CD14-positive monocyte (primary cell): ENCODE measurements at regions not wholly inside any gene's neighbourhood (a gene's known extent, or its start where the extent isn't known, plus 50 kb on each side); places are given as distances from the start of the nearest gene placed in this dataset.

ENCODE experiments used
- DNase-seq, 3 donors: peaks; one replicate each; pipeline ENCODE4 v3.0.0-alpha.2; 2011 to 2022
- H2AFZ ChIP-seq: 2 replicates; pipeline ENCODE4 v1.6.0; 2012; ENCODE audit warnings: mild to moderate bottlenecking, low read depth, low read length, inconsistent platforms; ENCODE audit not compliant: insufficient read depth, poor library complexity, severe bottlenecking
- H3K27ac ChIP-seq, 2 donors: 1 replicate in 1 of 2; 2 replicates in 1 of 2; pipeline ENCODE4 v1.5.1; 2012 to 2013; ENCODE audit warnings: low read length in 2 of 2, control low read depth in 1 of 2, inconsistent platforms in 1 of 2, low read depth in 1 of 2, mild to moderate bottlenecking in 1 of 2
- H3K27me3 ChIP-seq, 2 donors: one replicate each; pipeline versions ENCODE4 v1.6.0 to v1.6.1; 2011 to 2013; ENCODE audit warnings: low read length in 2 of 2; ENCODE audit not compliant: control insufficient read depth in 2 of 2, insufficient read depth in 2 of 2
- H3K36me3 ChIP-seq, 2 donors: replicated peaks in 1 of 2; 1 replicate in 1 of 2; 2 replicates in 1 of 2; pipeline versions ENCODE4 v1.5.1 to v1.6.1; 2012 to 2013; ENCODE audit warnings: low read length in 2 of 2, control low read depth in 1 of 2, inconsistent platforms in 1 of 2, mild to moderate bottlenecking in 1 of 2; ENCODE audit not compliant: insufficient read depth in 2 of 2, control insufficient read depth in 1 of 2
- H3K4me1 ChIP-seq, 2 donors: 1 replicate in 1 of 2; 2 replicates in 1 of 2; pipeline versions ENCODE4 v1.5.1 to v1.6.1; 2012 to 2013; ENCODE audit warnings: low read length in 2 of 2, control low read depth in 1 of 2, inconsistent platforms in 1 of 2, mild to moderate bottlenecking in 1 of 2, moderate library complexity in 1 of 2; ENCODE audit not compliant: insufficient read depth in 2 of 2, control insufficient read depth in 1 of 2
- H3K4me2 ChIP-seq: replicated peaks from 2 replicates; pipeline ENCODE3; 2012; ENCODE audit warnings: low read length, moderate library complexity, mild to moderate bottlenecking; ENCODE audit not compliant: poor library complexity, severe bottlenecking; ENCODE audit errors: extremely low read depth
- H3K4me3 ChIP-seq, 3 experiments: fragments of 200-600 bp in 1 of 3; sonication (generic) in 1 of 3; replicated peaks in 1 of 3; 1 replicate in 2 of 3; 2 replicates in 1 of 3; pipeline ENCODE4 v1.5.1; 2011 to 2013; ENCODE audit warnings: low read length in 3 of 3, mild to moderate bottlenecking in 3 of 3, control low read depth in 2 of 3, low read depth in 2 of 3, inconsistent platforms in 1 of 3, moderate library complexity in 1 of 3
- H3K79me2 ChIP-seq: 2 replicates; pipeline ENCODE4 v1.6.0; 2012; ENCODE audit warnings: mild to moderate bottlenecking, control low read depth, inconsistent platforms, low read length, moderate library complexity; ENCODE audit not compliant: insufficient read depth
- H3K9ac ChIP-seq: 2 replicates; pipeline ENCODE4 v1.6.0; 2017; ENCODE audit warnings: low read length, mild to moderate bottlenecking; ENCODE audit not compliant: insufficient read depth, poor library complexity, severe bottlenecking
- H3K9me3 ChIP-seq, 2 donors: replicated peaks in 1 of 2; 1 replicate in 1 of 2; 2 replicates in 1 of 2; pipeline versions ENCODE4 v1.5.1 to v1.6.1; 2012 to 2013; ENCODE audit warnings: low read length in 2 of 2, control low read depth in 1 of 2; ENCODE audit not compliant: control insufficient read depth in 1 of 2, insufficient read depth in 1 of 2
- H4K20me1 ChIP-seq: 2 replicates; pipeline ENCODE4 v1.6.0; 2012; ENCODE audit warnings: mild to moderate bottlenecking, low read length, control low read depth, moderate library complexity; ENCODE audit not compliant: insufficient read depth
- H3K27ac Mint-ChIP-seq, 7 donors: one replicate each; pipeline ENCODE4 v1.8.0; 2020; ENCODE audit warnings: mild to moderate bottlenecking in 7 of 7, mixed read lengths in 7 of 7, moderate library complexity in 6 of 7, inconsistent platforms in 2 of 7
- H3K27me3 Mint-ChIP-seq, 3 donors: one replicate each; pipeline ENCODE4 v1.8.0; 2021 to 2022; ENCODE audit warnings: low read depth in 3 of 3, mild to moderate bottlenecking in 3 of 3, mixed read lengths in 3 of 3, moderate library complexity in 3 of 3, inconsistent platforms in 1 of 3
- H3K36me3 Mint-ChIP-seq, 2 donors: one replicate each; pipeline ENCODE4 v1.8.0; 2020; ENCODE audit warnings: mixed read lengths in 2 of 2, inconsistent platforms in 1 of 2, mild to moderate bottlenecking in 1 of 2
- H3K4me1 Mint-ChIP-seq: one replicate; pipeline ENCODE4 v1.8.0; 2020; ENCODE audit warnings: mild to moderate bottlenecking, mixed read lengths
- H3K4me3 Mint-ChIP-seq, 2 donors: one replicate each; pipeline ENCODE4 v1.8.0; 2020; ENCODE audit warnings: mild to moderate bottlenecking in 2 of 2, mixed read lengths in 2 of 2, moderate library complexity in 1 of 2
- H3K9me3 Mint-ChIP-seq, 7 donors: one replicate each; pipeline ENCODE4 v1.8.0; 2020 to 2022; ENCODE audit warnings: mixed read lengths in 7 of 7, mild to moderate bottlenecking in 6 of 7, moderate library complexity in 6 of 7, inconsistent platforms in 2 of 7
- WGBS: methylation state at CpG from one replicate; pipeline ENCODE4 v1.1.5; 2013; ENCODE audit warnings: missing lambda C conversion rate; ENCODE audit not compliant: insufficient coverage; 5-methylcytosine and 5-hydroxymethylcytosine counted together
- intact Hi-C, 2 donors: fragments of 100-400 bp; cut with micrococcal nuclease; formaldehyde crosslinking; loops; one replicate each; pipeline versions ENCODE4 v1.15.0 to v1.15.1; 2023
- TF ChIP-seq, protein P1 (sequence below): fragments of 200-600 bp; IDR thresholded peaks from one replicate; pipeline ENCODE4 v1.8.0; 2022; ENCODE audit warnings: antibody characterized with exemption, mild to moderate bottlenecking

DNA sequence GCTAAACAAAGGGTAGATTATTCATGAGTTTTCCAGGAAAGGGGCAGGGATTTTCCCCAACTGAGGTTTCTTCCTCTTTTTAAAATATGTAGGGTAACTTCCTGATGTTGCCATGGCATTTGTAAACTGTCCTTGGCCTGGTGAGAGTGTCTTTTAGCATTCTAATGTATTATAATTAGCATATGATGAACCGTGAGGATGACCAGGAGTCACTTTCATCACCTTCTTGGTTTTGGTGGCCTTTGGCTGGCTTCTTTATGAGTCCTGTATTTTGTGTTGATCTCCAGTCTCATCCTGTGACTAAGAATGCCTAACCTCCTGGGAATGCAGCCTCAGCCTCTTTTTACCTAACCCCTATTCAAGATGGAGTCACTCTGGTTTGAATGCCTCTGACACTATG lies 391.0 kb upstream of the LINC00305 start:
- no peak overlapping the region for H2AFZ ChIP-seq
- Mint-ChIP-seq H3K27me3 (peaks cover 0 to 2% (median 0%) of the 10 kb centered on the region in 3 donors), H3K4me1 (no peaks in the 10 kb centered on the region), H3K9me3 (peaks cover 0 to 7% (median 4%) of the 10 kb centered on the region in 7 donors), H3K4me3 (no peak overlapping the region), H3K36me3 (no peaks in the 10 kb centered on the region), H3K27ac (no peak overlapping the region)
- no peak overlapping the region for H3K27ac ChIP-seq
- no peak for DNase-seq
- WGBS = no CpG with 5 or more reads among the region's 1 CpG
- intact Hi-C loops = no loop called here
- H3K9ac ChIP-seq = no peak overlapping the region
- no peak overlapping the region for H3K4me2 ChIP-seq
- H3K27me3 ChIP-seq = no peaks in the 10 kb centered on the region
- H3K79me2 ChIP-seq = no peaks in the 10 kb centered on the region
- H3K36me3 ChIP-seq = no peaks in the 10 kb centered on the region
- no peaks in the 10 kb centered on the region for H4K20me1 ChIP-seq
- TF ChIP-seq, protein P1, sequence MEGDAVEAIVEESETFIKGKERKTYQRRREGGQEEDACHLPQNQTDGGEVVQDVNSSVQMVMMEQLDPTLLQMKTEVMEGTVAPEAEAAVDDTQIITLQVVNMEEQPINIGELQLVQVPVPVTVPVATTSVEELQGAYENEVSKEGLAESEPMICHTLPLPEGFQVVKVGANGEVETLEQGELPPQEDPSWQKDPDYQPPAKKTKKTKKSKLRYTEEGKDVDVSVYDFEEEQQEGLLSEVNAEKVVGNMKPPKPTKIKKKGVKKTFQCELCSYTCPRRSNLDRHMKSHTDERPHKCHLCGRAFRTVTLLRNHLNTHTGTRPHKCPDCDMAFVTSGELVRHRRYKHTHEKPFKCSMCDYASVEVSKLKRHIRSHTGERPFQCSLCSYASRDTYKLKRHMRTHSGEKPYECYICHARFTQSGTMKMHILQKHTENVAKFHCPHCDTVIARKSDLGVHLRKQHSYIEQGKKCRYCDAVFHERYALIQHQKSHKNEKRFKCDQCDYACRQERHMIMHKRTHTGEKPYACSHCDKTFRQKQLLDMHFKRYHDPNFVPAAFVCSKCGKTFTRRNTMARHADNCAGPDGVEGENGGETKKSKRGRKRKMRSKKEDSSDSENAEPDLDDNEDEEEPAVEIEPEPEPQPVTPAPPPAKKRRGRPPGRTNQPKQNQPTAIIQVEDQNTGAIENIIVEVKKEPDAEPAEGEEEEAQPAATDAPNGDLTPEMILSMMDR = no peak
- H3K4me3 ChIP-seq = no peak overlapping the region
- peaks cover 4% of the 10 kb centered on the region in 2 donors for H3K9me3 ChIP-seq
- H3K4me1 ChIP-seq = no peaks in the 10 kb centered on the region

DNA sequence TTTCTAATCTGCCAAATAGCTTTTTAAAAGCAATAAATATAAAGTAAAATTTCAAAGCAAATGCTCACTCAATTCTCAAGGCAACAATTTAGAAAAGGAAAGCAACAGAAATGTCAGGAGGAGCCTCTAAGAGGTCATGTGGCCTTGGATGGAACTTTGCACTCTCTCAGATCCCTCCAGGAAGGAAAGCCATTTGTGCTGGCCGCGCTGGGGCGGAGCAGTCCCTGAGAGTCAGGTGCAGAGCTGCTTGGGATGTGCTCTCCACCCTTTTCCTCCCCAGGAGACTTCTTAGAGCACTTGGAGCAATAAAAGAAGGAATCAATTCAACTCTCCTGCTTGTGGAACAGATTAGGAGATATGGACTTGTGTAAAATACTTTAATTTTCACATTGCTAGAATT lies 379.8 kb upstream of the LINC00305 start:
- no peaks in the 10 kb centered on the region for H3K36me3 ChIP-seq
- no CpG with 5 or more reads among the region's 3 CpGs for WGBS
- H3K27ac ChIP-seq = no peak overlapping the region
- no peak overlapping the region for H3K4me2 ChIP-seq
- H3K4me1 ChIP-seq = no peaks in the 10 kb centered on the region
- H2AFZ ChIP-seq = no peak overlapping the region
- H3K27me3 ChIP-seq = no peaks in the 10 kb centered on the region
- no peak overlapping the region for H3K4me3 ChIP-seq
- H4K20me1 ChIP-seq = no peaks in the 10 kb centered on the region
- H3K9ac ChIP-seq = no peak overlapping the region
- DNase-seq = no peak
- peaks cover 0 to 10% (median 7%) of the 10 kb centered on the region in 7 donors for H3K9me3 Mint-ChIP-seq
- H3K9me3 ChIP-seq = peaks cover 4% of the 10 kb centered on the region in 2 donors
- no peaks in the 10 kb centered on the region for H3K27me3 Mint-ChIP-seq
- intact Hi-C loops = no loop called here
- no peak overlapping the region for H3K27ac Mint-ChIP-seq
- TF ChIP-seq, protein P1 = no peak
- no peaks in the 10 kb centered on the region for H3K36me3 Mint-ChIP-seq
- H3K79me2 ChIP-seq = no peaks in the 10 kb centered on the region
- H3K4me3 Mint-ChIP-seq = no peak overlapping the region
- H3K4me1 Mint-ChIP-seq = no peaks in the 10 kb centered on the region
